ENCODE measurements at regions not wholly inside any gene's neighbourhood (a gene's known extent, or its start where the extent isn't known, plus 50 kb on each side); places are given as distances from the start of the nearest gene placed in this dataset.

- no peak for TF ChIP-seq CTCF (IDR thresholded peaks at IDR 0.05 in 8 of 11, conservative IDR thresholded peaks at IDR 0.05 in 3 of 11)
- no peak for TF ChIP-seq POLR2AphosphoS5 (IDR thresholded peaks at IDR 0.05)
- no peak for TF ChIP-seq POLR2A (IDR thresholded peaks at IDR 0.05)
Measured at GRCh38 chr20:55153001-55153645, 677.7 kb downstream of the DOK5 start.

All from spleen (tissue), 7 donors.